HG03045 (cell line): ENCODE measurements at regions not wholly inside any gene's neighbourhood (a gene's known extent, or its start where the extent isn't known, plus 50 kb on each side); places are given as distances from the start of the nearest gene placed in this dataset.
"Not testable (repeated sequence)": the region's sequence is repeated elsewhere in the genome, so short reads cannot be mapped to it uniquely, and the experiment has no call there.

Source experiments
- ATAC-seq: cut with Tn5 transposase; IDR thresholded peaks from one replicate; pipeline ENCODE4 v1.9.1; 2021; ENCODE audit warnings: mild to moderate bottlenecking, moderate library complexity; ENCODE audit not compliant: unreplicated experiment

GRCh38 chr4:83734576-83734975 lies 198.7 kb downstream of the GPAT3 start:
- ATAC-seq = no peak

- no peak for ATAC-seq
Measured at GRCh38 chr4:83732114-83732635, 196.3 kb downstream of the GPAT3 start.

- no peak for ATAC-seq
Measured at GRCh38 chr4:83731609-83732008, 195.7 kb downstream of the GPAT3 start.

- ATAC-seq = not testable (repeated sequence)
Measured at GRCh38 chr4:83730958-83731357, 195.1 kb downstream of the GPAT3 start.

- ATAC-seq = no peak
Measured at GRCh38 chr4:83728191-83728590, 192.3 kb downstream of the GPAT3 start.

GRCh38 chr4:83725336-83726085 lies 189.6 kb downstream of the GPAT3 start:
- ATAC-seq = no peak

- no peak for ATAC-seq
Measured at GRCh38 chr4:83724485-83725335, 188.8 kb downstream of the GPAT3 start.

GRCh38 chr4:83723609-83724008 lies 187.7 kb downstream of the GPAT3 start:
- ATAC-seq = no peak

- ATAC-seq = no peak
Measured at GRCh38 chr4:83722730-83723269, 186.9 kb downstream of the GPAT3 start.

- ATAC-seq = no peak
Measured at GRCh38 chr4:83716874-83717273, 181.0 kb downstream of the GPAT3 start.

- no peak for ATAC-seq
Measured at GRCh38 chr4:83712890-83713289, 177.0 kb downstream of the GPAT3 start.

GRCh38 chr4:83709627-83710026 lies 173.7 kb downstream of the GPAT3 start:
- no peak for ATAC-seq

- no peak for ATAC-seq
Measured at GRCh38 chr4:83708500-83709175, 172.7 kb downstream of the GPAT3 start.

- ATAC-seq = no peak
Measured at GRCh38 chr4:83704786-83705185, 168.9 kb downstream of the GPAT3 start.

- no peak for ATAC-seq
Measured at GRCh38 chr4:83703752-83704151, 167.8 kb downstream of the GPAT3 start.

GRCh38 chr4:83701041-83701440 lies 165.1 kb downstream of the GPAT3 start:
- ATAC-seq = no peak

GRCh38 chr4:83699358-83699757 lies 163.4 kb downstream of the GPAT3 start:
- no peak for ATAC-seq

- ATAC-seq = no peak
Measured at GRCh38 chr4:83692028-83692427, 156.1 kb downstream of the GPAT3 start.

GRCh38 chr4:83686166-83686565 lies 150.3 kb downstream of the GPAT3 start:
- no peak for ATAC-seq

GRCh38 chr4:83679692-83680091 lies 143.8 kb downstream of the GPAT3 start:
- no peak for ATAC-seq

- ATAC-seq = no peak
Measured at GRCh38 chr4:83679254-83679653, 143.3 kb downstream of the GPAT3 start.
